Right lobe of liver (tissue), 4 donors: ENCODE measurements at regions not wholly inside any gene's neighbourhood (a gene's known extent, or its start where the extent isn't known, plus 50 kb on each side); places are given as distances from the start of the nearest gene placed in this dataset.

Experiments
- POLR2A ChIP-seq: fragments of 450-650 bp; IDR thresholded peaks from one replicate; pipeline ENCODE4 v1.6.1; 2017; ENCODE audit warnings: antibody characterized with exemption, mild to moderate bottlenecking
- TF ChIP-seq, protein P1 (sequence below), 4 donors: fragments of 200-600 bp in 3 of 4; fragments of 450-650 bp in 1 of 4; IDR thresholded peaks; one replicate each; pipeline versions ENCODE4 v1.5.1 to v1.8.0; 2016 to 2022; ENCODE audit warnings: antibody characterized with exemption in 4 of 4, mild to moderate bottlenecking in 2 of 4
- donor health status: DM: no; HTN: no; CAD: no.
- donor health status: DM: no; HTN: no; CAD: no.
- donor health status: DM: no; HTN: yes; CAD: no.

DNA sequence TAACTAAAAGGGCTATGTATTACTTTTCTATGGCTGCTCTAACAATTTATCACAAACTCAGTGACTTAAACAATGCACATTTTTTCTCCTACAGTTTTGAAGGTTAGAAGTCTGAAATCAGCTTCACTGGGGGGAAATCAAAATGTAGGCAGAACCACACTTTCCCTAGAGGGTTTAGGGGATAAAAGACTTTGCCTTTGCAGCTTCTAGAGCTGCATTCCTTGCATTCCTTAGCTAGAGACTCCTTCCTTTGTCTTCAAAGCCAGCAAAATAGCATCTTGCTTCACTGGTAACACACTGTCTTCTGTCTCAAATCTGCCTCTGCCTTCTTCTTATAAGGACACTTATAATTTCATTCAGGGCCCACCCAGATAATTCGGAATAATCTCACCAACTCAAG is 152.4 kb upstream of the SPIN4 start:
- TF ChIP-seq POLR2A = no peak
- TF ChIP-seq, protein P1, sequence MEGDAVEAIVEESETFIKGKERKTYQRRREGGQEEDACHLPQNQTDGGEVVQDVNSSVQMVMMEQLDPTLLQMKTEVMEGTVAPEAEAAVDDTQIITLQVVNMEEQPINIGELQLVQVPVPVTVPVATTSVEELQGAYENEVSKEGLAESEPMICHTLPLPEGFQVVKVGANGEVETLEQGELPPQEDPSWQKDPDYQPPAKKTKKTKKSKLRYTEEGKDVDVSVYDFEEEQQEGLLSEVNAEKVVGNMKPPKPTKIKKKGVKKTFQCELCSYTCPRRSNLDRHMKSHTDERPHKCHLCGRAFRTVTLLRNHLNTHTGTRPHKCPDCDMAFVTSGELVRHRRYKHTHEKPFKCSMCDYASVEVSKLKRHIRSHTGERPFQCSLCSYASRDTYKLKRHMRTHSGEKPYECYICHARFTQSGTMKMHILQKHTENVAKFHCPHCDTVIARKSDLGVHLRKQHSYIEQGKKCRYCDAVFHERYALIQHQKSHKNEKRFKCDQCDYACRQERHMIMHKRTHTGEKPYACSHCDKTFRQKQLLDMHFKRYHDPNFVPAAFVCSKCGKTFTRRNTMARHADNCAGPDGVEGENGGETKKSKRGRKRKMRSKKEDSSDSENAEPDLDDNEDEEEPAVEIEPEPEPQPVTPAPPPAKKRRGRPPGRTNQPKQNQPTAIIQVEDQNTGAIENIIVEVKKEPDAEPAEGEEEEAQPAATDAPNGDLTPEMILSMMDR (IDR thresholded peaks at IDR 0.05) = no peak
